Liver (tissue), 3 donors: ENCODE measurements at regions not wholly inside any gene's neighbourhood (a gene's known extent, or its start where the extent isn't known, plus 50 kb on each side); places are given as distances from the start of the nearest gene placed in this dataset.

ENCODE experiments used
- GABPA ChIP-seq, 2 donors: IDR thresholded peaks in 1 of 2; conservative IDR thresholded peaks in 1 of 2; 2 replicates each; pipeline ENCODE4 v1.6.1; 2016; ENCODE audit warnings: antibody characterized with exemption in 2 of 2, mild to moderate bottlenecking in 1 of 2, moderate library complexity in 1 of 2
- JUND ChIP-seq, 2 donors: IDR thresholded peaks; 2 replicates each; pipeline ENCODE4 v1.6.1; 2016; ENCODE audit warnings: antibody characterized with exemption in 2 of 2
- NR2F2 ChIP-seq: IDR thresholded peaks from 2 replicates; pipeline ENCODE4 v1.6.1; 2016; ENCODE audit warnings: antibody characterized with exemption
- TAF1 ChIP-seq: conservative IDR thresholded peaks from 2 replicates; pipeline ENCODE4 v1.6.1; 2016; ENCODE audit warnings: antibody characterized with exemption, mild to moderate bottlenecking
- TF ChIP-seq, protein P1 (sequence below): fragments of 150-350 bp; IDR thresholded peaks from 2 replicates; pipeline ENCODE4 v1.5.1; 2017; ENCODE audit warnings: improper control_type of control experiment, low read depth, low read length; ENCODE audit not compliant: missing input control
- donor health status: healthy.
- donor health status: healthy.

DNA sequence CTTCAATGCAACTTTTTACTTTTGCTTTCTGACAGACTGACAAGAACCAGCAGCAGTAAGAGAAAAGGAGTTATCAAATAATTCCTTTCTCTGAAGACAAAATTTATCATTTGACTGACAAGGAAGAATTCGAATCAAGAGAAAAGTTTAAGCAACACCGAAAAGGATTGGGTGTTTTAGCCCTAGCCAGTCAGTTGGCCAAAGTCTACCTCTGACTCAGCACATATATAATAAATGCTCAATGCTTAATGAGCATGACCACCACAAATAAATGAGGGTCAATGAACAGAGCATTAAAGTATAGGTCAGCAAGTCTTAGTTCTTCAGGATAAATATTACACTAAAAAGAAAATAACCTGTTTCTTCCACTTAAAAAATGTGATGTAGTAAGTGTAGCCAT, 1603.5 kb upstream of the C9orf72 start:
- TF ChIP-seq GABPA (IDR thresholded peaks at IDR 0.05 in 1 of 2, conservative IDR thresholded peaks at IDR 0.05 in 1 of 2): no peak
- TF ChIP-seq NR2F2: no peak
- TF ChIP-seq, protein P1, sequence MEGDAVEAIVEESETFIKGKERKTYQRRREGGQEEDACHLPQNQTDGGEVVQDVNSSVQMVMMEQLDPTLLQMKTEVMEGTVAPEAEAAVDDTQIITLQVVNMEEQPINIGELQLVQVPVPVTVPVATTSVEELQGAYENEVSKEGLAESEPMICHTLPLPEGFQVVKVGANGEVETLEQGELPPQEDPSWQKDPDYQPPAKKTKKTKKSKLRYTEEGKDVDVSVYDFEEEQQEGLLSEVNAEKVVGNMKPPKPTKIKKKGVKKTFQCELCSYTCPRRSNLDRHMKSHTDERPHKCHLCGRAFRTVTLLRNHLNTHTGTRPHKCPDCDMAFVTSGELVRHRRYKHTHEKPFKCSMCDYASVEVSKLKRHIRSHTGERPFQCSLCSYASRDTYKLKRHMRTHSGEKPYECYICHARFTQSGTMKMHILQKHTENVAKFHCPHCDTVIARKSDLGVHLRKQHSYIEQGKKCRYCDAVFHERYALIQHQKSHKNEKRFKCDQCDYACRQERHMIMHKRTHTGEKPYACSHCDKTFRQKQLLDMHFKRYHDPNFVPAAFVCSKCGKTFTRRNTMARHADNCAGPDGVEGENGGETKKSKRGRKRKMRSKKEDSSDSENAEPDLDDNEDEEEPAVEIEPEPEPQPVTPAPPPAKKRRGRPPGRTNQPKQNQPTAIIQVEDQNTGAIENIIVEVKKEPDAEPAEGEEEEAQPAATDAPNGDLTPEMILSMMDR: no peak
- no peak for TF ChIP-seq TAF1
- TF ChIP-seq JUND (IDR thresholded peaks at IDR 0.05): no peak
